Stimulated activated CD4-positive, alpha-beta T cell treated with anti-CD3 and anti-CD28 coated beads, TNF-alpha, amount 100 ng/mL, for 1 hour (primary cell): ENCODE measurements at regions not wholly inside any gene's neighbourhood (a gene's known extent, or its start where the extent isn't known, plus 50 kb on each side); places are given as distances from the start of the nearest gene placed in this dataset.

Experiments used
- DNase-seq, 3 donors: peaks; one replicate each; pipeline ENCODE4 v3.0.0-alpha.2; 2020; ENCODE audit warnings: low read depth in 3 of 3, low spot score in 1 of 3

DNA sequence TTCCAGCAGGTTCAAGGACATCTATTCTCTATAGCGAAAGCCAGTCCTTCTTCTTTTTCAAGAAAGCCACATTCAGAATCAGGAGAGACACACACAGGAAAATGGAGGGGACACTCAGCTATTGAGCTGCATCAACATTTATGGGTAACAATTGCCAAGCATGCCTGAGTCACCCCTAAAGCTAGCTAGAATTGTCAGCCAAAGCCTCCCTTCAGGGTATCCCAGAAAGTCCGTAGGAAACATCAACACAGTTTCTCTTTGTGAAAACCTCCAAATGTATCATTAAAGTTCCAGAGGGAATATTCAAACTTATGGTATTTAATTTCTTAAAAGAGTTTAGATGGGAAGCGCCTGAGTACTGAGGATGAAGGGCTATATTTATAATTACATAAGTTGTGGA, 331.1 kb upstream of the SLC7A11 start:
- no peak for DNase-seq

DNA sequence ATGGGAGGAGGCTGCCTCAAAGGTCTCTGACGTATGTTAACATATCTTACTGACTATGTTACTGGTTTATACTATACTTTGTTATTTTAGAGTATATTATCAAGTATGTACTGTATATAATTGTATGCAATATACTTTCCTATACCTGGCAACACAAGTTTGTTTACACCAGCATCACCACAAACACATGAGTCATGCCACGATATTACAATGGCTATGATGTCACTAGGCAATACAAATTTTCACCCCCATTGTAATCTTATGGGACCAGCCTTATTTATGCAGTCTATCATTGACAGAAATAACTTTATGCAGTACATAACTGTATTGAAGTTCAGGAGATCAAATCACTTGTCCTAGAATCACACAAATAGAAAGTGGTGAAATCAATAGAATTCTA, 329.9 kb upstream of the SLC7A11 start:
- DNase-seq = no peak

DNA sequence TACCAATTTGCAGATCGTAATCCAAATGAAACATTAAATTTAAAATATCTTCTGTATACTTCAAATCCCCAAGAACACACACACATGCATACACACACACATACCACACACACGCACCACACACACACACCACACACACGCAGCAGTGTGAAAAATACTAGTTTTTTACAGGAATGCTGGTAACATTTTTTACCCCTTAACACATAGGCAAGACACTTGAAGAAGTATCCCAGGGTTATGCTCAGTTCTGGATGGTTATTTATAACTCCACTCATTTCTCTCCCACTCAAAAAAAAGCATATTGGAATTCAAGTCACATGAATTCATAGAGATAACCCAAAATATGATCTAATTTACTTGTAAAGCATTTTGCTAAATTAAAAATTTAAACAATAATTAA, 325.5 kb upstream of the SLC7A11 start:
- DNase-seq = no peak

DNA sequence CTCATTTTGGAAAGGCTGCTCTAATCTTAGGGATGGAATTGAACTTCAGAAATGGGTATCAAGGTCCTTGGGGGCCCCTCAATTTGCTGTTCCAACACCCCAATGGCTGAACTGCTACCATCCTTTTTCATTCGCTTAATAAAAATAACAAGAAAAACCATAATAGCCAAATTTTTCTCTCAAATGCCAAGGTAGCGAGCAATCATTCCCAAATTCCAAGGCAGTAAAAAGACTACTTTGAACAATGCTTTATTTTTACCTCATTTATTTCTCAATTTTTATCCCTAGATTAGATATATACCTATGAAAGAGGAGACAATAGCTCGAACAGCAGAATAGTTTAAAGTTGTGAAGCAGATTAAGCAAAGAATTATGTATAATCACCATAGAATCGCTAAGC, 323.4 kb upstream of the SLC7A11 start:
- DNase-seq = no peak

- DNase-seq = no peak
These were observed 320.4 kb upstream of the SLC7A11 start for GRCh38 chr4:138562544-138562991.

DNA sequence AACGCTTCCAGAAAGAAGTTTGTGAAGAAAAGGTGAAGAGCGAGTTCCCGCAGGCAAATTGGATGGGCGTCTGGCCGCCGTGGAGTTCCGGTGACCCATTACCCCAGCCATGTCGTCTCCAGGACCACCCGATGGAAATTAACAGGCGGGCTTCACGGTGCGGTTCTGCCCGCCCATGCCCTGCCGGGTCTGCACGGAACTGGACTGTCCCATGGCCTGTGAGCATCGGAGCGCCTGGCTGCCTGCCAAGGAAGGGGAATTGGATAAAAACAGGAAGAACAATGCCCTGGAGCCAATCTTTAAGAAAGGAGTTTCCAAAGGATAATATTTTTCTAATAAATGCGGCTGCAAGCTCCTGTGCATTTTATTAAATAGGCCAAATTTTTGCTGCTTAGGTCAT, 319.8 kb upstream of the SLC7A11 start:
- no peak for DNase-seq

DNA sequence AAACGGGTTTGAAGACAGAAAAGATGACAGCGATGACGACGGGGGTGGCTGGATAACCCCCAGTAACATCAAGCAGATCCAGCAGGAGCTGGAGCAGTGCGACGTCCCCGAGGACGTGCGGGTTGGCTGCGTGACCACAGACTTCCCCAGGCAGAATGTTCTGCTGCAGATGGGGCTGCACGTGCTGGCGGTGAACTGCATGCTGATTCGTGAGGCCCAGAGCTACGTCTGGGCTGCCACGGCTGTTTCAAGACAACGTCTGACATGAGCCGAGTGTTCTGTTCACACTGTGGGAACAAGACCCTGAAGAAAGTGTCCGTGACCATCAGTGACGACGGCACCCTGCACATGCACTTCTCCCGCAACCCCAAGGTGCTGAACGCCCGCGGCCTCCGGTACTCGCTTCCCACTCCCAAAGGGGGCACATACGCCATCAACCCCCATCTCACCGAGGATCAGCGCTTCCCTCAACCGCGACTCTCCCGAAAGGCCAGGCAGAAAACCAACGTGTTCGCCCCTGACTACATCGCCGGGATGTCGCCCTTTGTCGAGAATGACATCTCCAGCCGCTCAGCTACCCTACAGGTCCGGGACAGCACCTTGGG, 319.2 kb upstream of the SLC7A11 start:
- DNase-seq = no peak

DNA sequence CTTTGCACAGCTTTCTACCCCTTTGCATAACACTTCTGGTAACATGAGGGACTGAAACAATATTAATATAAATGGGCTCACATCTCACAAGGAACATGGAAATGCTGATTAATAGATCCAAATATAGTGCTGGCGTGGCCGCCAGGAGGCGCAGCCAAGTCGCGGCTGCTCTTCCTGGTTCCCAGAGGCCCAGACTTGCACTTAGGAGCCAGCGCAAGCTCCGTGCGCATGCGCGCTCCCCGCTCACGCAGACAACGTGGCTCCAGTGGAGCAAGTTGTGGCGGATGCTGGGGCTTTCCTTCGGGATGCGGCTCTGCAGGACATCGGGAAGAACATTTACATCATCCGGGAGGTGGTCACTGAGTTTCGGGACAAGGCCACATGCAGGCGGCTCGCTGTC, 318.3 kb upstream of the SLC7A11 start:
- no peak for DNase-seq

DNA sequence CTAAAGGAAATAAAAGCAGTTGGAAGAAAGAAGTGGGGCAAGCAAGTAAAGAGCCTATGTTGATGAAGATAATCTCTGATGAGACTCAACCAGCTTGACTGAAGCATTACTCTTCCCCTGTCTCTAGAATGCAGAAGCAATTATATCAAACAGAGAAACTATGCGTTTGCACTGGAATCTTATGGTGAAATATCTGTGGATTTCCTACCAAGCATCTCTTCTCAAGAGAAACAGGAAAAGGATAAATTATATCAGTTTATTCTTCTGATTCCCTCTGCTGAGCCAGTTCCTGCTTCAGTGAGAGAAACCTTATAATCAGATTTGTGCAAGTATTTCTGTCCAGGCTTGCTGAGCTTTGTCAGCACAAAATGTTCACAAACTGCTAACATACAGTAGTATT, 316.7 kb upstream of the SLC7A11 start:
- DNase-seq = no peak

- no peak for DNase-seq
These were observed 313.4 kb upstream of the SLC7A11 start for GRCh38 chr4:138555584-138555983.

DNA sequence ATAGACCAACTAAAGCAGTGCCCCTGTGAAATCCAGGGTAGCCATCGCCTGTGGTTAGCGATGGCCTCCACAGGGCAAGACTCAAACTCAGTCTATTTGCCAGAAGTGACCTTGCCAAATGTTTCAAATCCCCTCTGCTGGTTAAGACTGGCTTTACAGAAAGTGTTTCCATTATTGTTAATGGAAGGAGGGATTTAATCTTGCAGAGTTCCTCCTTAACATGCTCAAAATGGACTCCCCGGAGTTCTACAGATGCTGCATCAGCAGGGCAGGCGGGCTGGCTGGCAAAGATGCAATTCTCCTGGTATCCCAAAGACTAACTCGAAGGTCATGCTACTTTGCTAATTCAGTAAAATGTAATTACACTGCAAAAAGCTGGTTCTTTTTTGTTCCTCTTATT, 313.0 kb upstream of the SLC7A11 start:
- no peak for DNase-seq

DNA sequence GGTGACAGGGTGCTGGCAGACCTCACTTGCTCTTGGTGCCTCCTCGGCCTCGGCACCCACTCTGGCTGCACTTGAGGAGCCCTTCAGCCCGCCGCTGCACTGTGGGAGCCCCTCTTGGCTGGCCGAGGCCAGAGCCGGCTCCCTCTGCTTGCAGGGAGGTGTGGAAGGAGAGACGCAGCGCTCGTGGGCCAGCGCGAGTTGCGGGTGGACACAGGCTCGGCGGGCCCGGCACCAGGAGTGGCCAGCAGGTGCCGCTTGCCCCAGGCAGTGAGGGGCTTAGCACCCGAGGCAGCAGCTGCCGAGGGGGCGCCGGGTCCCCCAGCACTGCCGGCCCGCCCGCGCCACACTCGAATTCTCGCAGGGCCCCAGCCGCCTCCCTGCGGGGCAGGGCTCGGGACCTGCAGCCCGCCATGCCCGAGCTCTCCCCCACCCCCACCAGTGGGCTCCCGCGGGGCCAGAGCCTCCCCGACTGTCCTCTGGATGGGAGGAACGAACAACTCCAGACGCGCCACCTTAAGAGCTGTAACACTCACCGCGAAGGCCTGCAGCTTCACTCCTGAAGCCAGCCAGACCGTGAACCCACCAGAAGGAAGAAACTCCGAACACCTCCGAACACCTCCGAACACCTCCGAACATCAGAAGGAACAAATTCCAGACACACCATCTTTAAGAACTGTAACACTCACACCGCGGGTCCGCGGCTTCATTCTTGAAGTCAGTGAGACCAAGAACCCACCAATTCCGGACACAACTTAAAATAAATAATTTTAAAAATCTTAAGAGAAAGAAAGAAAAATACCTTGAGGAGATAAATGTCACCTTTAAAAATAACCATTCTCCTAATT, 311.1 kb upstream of the SLC7A11 start:
- DNase-seq = no peak

- no peak for DNase-seq
These were observed 300.1 kb upstream of the SLC7A11 start for GRCh38 chr4:138542191-138542776.

DNA sequence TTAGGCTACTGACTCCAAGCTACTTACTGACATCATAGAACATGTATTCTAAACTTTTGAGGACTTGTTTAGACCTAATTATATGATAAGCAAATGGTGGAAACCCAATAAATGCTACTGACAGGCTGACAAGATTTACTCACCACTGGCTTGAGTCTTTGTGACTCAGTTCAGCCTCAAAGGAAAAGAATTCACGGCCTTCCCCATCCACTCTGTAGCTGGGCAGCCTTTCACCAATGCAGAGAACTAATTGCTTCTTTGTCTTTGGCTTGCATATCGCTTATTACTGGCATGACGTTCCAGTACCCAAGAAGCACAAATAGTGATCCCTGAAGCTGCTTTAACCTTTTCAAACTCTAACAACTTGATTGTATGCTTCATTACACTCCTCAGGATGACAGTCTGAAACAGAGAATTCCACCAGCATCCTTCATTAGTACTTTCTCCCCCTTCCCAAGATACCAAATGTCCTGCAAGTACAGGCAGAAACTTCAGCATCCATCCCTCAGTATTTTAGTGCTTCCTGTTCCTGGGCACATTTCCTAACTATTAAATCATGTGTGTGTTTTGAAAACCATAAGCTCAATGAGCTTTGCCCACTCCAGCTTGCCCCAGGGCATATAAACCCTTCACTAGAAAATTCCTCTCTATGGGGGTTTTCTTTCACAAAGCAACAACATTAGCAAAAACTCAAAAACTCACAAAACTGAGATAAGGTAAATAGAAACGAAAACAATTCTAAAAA, 298.1 kb upstream of the SLC7A11 start:
- DNase-seq = no peak

DNA sequence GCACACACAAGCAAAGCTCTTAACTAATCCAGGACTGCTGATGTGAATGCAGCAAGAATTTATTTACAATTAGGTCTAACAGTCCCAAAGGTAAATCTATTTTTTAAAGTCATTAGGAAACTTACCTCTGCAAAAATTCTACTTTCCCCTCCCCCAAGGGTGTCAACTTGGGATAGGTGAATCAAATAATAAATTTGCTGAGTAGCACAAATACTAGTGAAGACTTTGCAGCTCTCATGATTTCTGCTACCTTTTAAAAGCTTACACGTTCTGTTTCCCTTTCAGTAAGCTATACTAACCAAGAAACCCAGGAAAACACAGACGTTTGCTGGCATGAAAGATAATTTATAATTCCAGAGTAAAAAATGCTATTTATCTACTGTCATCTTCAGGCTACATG, 296.6 kb upstream of the SLC7A11 start:
- DNase-seq = no peak

DNA sequence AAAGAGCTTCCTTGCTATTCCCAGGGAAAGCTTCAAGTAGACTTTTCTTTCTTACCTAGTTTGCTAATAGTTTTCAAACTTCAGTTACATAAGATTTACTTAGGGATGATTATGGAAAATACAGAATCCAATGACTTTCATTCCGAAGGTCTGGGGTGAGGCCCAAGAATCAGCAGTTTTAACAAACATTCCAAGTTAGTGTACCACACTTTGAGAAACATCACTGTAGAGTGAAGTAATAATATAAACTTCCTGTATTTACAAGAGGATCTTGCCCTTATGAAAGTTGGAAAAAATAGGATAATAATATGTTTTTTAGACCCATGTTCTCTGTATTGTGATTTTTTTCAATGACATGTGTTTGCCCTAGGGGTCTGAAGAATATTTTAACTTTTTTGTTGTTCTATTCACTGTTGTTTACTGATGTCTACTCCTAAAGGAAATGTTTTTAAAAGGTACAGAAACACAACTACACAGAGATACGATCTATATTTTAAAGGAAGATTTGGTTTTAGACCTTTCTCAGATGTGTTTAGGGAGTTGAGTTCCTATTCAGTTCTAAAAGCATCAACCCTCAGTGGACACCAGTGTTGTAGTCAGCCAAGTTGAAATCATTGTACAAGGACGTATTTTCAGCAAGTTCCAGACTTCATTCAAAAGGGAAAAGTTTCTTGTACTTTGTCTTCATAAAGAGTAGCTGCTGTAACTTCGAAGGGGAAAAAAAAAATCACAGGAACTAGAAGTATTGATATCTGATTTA, 295.8 kb upstream of the SLC7A11 start:
- no peak for DNase-seq

- no peak for DNase-seq
These were observed 293.2 kb upstream of the SLC7A11 start for GRCh38 chr4:138535316-138535715.

DNA sequence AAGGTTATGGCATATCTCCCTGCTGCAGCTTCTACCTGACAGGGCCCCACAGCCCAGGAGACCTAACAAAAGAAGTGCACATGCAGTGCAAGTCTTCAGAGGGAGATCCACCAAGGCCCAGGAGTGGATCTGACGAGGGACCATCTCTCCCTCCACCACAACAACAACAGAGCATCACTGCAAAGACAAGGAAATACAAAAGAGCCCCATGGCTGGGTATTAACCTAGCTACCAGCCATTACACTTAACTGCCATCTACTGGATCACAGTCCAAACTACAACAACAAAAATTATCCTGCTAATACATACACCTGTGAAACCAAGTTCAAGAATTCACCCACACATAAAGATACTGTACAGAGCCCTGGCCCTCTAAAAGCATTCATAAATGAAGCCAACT, 280.2 kb upstream of the SLC7A11 start:
- DNase-seq = no peak

GRCh38 chr4:138521809-138522208, 279.7 kb upstream of the SLC7A11 start:
- DNase-seq = no peak

DNA sequence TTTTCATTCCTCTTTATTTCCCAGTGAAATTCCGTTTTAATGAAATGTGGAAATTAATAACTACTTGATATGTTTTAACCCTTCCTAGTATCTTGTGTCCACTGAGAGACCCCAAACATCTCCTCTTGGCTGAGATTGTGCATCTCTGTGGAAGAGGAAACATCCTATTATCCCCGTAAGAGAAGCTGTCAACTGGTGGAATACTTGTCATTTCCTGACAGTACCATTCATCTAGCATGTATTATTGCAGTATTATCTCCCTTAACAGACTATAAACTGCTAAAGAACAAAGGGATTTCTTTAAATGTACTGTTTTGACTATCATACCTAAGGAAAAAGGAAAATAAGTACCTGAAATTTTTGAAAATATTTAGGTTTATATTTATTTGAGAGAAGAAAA, 277.3 kb upstream of the SLC7A11 start:
- no peak for DNase-seq

DNA sequence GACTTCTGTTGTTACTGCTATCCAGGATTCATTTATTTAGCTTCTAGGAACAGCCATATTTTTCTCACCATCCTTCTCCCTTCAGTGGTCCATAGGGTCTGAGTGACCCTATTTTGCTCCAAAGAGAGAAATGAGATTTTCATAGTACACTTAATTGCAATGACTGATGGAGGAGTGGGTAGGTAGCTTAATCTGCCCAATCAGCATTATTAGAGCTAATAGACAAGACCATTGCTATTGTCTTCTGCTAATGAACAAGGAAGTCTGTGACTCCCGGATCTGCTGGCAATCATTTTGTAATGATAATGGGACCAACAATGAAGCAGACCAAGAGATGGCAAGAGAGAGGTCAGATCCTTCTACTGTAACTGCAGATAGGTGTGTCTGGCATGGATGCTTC, 271.4 kb upstream of the SLC7A11 start:
- no peak for DNase-seq
